BJ (cell line): ENCODE measurements at regions not wholly inside any gene's neighbourhood (a gene's known extent, or its start where the extent isn't known, plus 50 kb on each side); places are given as distances from the start of the nearest gene placed in this dataset.

ENCODE experiments used
- CTCF ChIA-PET: fragments of 350-600 bp; formaldehyde crosslinking; extraction: SDS; loops from one replicate; lab custom pipeline; 2021; ENCODE audit warnings: antibody characterized with exemption, inconsistent platforms; lab: Yijun Ruan, JAX
- POLR2A ChIA-PET: fragments of 300-600 bp; sonication (Branson Sonifier 250); formaldehyde crosslinking; extraction: SDS; loops from one replicate; lab custom pipeline; 2021; ENCODE audit warnings: antibody characterized with exemption; lab: Charles Lee
- DNase-seq: peaks from one replicate; pipeline ENCODE4 v3.0.0-alpha.2; 2011; ENCODE audit warnings: low read depth
- H3K27me3 ChIP-seq: 2 replicates; pipeline ENCODE4 v1.6.0; 2011; ENCODE audit warnings: low read length; ENCODE audit not compliant: control insufficient read depth, insufficient read depth
- H3K36me3 ChIP-seq: 2 replicates; pipeline ENCODE4 v1.5.1; 2011; ENCODE audit warnings: low read length; ENCODE audit not compliant: control insufficient read depth, insufficient read depth
- H3K4me3 ChIP-seq: 2 replicates; pipeline ENCODE4 v1.5.1; 2011; ENCODE audit warnings: low read depth, mild to moderate bottlenecking, control low read depth, low read length
- CTCF ChIP-seq: IDR thresholded peaks from 2 replicates; pipeline ENCODE4 v1.5.1; 2011; ENCODE audit warnings: low read depth, mild to moderate bottlenecking, control low read depth, inconsistent platforms, low read length, moderate library complexity; ENCODE audit not compliant: insufficient read depth

GRCh38 chr10:8137272-8137681 is 82.8 kb downstream of the GATA3 start:
- ChIA-PET POLR2A (no interaction called here), CTCF (interaction anchor here (0.6 kb wide), 1 partner anchor 228 kb away, joined by 3 read pairs; no protein-coding TSS in a partner anchor)
- Histone ChIP-seq H3K36me3 (no peaks in the 10 kb centered on the region), H3K27me3 (no peaks in the 10 kb centered on the region), H3K4me3 (no peak overlapping the region)
- TF ChIP-seq CTCF = no peak
- DNase-seq = no peak

DNA sequence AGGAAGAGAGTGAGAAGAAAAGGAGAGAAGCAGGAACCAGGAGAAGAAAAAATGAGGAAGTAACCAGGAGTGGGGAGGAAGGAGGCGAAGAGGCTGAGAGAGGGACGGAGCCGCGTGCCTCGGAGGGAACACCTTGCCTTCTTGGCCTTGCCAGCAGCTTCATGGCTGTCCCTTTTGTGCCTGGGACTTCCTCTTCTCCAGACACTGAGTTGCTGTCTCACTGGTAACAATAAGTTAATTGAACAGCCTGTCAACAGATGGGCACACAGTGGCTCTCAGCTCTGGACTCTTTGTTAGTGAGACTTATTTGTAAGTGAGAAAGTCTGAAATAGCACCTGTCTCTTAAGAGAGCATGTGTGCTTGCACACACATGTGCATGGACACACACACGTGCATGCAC is 83.2 kb downstream of the GATA3 start:
- ChIA-PET POLR2A (no interaction called here), CTCF (interaction anchor here (0.6 kb wide), 1 partner anchor 228 kb away, joined by 3 read pairs; no protein-coding TSS in a partner anchor)
- no peak overlapping the region for H3K4me3 ChIP-seq
- H3K36me3 ChIP-seq = no peaks in the 10 kb centered on the region
- H3K27me3 ChIP-seq = no peaks in the 10 kb centered on the region
- no peak for TF ChIP-seq CTCF
- DNase-seq = no peak

DNA sequence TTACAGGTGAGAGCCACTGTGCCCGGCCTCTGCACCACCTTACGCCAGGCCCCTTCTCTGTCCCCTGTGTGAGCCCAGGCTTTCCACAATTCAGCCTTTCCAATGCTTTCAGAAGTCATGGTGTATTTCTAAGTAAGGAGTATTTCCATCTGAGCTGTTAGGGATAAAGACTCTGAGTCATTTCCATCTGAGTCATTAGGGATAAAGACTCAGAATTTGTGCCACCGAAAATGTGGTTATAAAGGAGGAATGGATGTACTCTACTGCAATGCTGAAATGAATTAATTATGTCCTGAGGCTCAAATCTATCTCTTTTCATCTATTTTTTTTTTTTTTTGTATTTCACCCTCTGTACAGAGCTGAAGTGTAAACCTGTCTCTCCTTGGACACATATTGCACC is 84.0 kb downstream of the GATA3 start:
- DNase-seq = no peak
- CTCF ChIA-PET = interaction anchor here (1.0 kb wide), 1 partner anchor 11 kb away, joined by 3 read pairs; no protein-coding TSS in a partner anchor
- POLR2A ChIA-PET = no interaction called here
- Histone ChIP-seq H3K36me3 (no peaks in the 10 kb centered on the region), H3K27me3 (no peaks in the 10 kb centered on the region), H3K4me3 (no peak overlapping the region)
- no peak for TF ChIP-seq CTCF

DNA sequence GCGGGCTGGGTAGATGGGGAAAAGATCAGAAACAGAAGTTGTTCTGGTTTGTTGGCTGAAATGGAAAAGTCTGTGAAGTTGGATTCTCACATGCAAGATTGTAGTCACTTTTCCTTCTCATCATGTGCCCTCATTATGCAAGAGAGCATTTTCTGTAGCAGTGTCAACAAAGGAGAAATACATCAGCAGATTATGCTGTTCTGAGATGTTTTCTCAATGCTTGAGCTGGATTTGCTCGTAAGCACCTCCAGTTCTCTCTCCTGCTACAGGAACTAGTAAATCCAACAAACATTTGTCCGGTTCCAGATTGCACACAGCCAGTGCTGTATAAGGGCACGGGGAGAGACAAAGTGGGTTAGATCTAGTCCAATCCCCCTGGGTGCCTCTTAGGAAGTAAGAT is 90.0 kb downstream of the GATA3 start:
- no peak for DNase-seq
- Histone ChIP-seq H3K4me3 (no peak overlapping the region), H3K36me3 (no peaks in the 10 kb centered on the region), H3K27me3 (no peaks in the 10 kb centered on the region)
- ChIA-PET POLR2A (no interaction called here), CTCF (no interaction called here)
- no peak for TF ChIP-seq CTCF

DNA sequence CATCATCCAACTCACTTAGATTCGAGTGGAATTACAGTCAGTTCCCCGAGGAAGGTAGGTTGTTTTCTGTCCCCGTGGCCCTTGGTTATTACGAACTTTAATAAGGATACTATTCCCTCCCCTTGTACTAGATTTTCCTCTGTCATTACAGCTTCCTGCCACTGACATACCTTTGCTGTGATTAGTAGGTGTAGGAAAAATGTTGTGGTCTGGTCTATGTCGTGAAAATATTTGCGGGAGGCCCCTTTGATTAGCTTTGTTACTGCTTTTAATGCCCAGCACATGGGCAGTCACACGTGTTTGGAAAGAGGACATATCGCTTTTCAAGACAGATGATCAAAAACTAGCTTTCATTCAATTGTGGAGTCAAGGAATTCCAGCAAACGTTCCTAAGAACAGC is 92.2 kb downstream of the GATA3 start:
- Histone ChIP-seq H3K4me3 (no peak overlapping the region), H3K36me3 (no peaks in the 10 kb centered on the region), H3K27me3 (no peaks in the 10 kb centered on the region)
- TF ChIP-seq CTCF = no peak
- POLR2A ChIA-PET = no interaction called here
- CTCF ChIA-PET = no interaction called here
- no peak for DNase-seq
